K562 (cell line): ENCODE measurements at regions not wholly inside any gene's neighbourhood (a gene's known extent, or its start where the extent isn't known, plus 50 kb on each side); places are given as distances from the start of the nearest gene placed in this dataset.

ENCODE experiments used
- ATAC-seq: fragments of 200-7000 bp; cut with Tn5 transposase; 3 replicates; pipeline ENCODE4 v1.9.1; 2020; ENCODE audit warnings: moderate library complexity
- BruUV-seq: library from RNA; stranded (reverse); fragments of 400-500 nt; replicated peaks from 2 replicates; lab custom pipeline; 2021; lab: Mats Ljungman, UMichigan
- CTCF ChIA-PET: fragments of 300-600 bp; formaldehyde crosslinking; extraction: SDS; loops from one replicate; lab custom pipeline; 2021; ENCODE audit warnings: low intra/inter-chr PET ratio; lab: Yijun Ruan, JAX
- POLR2A ChIA-PET: fragments of 300-600, 350-650 bp; sonication (Branson Sonifier 250); formaldehyde crosslinking; extraction: SDS; loops from one replicate; lab custom pipeline; 2021; ENCODE audit warnings: antibody characterized with exemption, inconsistent platforms; lab: Yijun Ruan, JAX
- DNase-seq, 4 experiments: peaks; one replicate each; pipeline versions ENCODE4 v3.0.0 to v3.0.0-alpha.2; 2011 to 2018; ENCODE audit warnings: low spot score in 3 of 4, mixed read lengths in 3 of 4; ENCODE audit errors: extremely low read depth in 1 of 4
- FAIRE-seq: peaks from 2 replicates; lab custom pipeline; 2011; peaks lifted over from hg19 to GRCh38; lab: Jason Lieb, UNC
- H2AFZ ChIP-seq: 2 replicates; pipeline ENCODE4 v1.6.0; 2011; ENCODE audit warnings: low read depth, low read length, control low read depth, inconsistent platforms
- H3K27ac ChIP-seq: fragments of 200-600 bp; 3 replicates; pipeline ENCODE4 v1.8.0; 2011; ENCODE audit warnings: low read depth, mild to moderate bottlenecking, control low read depth, inconsistent platforms, low read length, moderate library complexity, mixed read lengths; ENCODE audit errors: extremely low read depth
- H3K27me3 ChIP-seq, 2 experiments: fragments of 300-600 bp in 1 of 2; 2 replicates in 1 of 2; 3 replicates in 1 of 2; pipeline versions ENCODE4 v1.6.0 to v1.8.0; 2011; ENCODE audit warnings: inconsistent platforms in 2 of 2, low read length in 2 of 2, mild to moderate bottlenecking in 1 of 2, mixed read lengths in 1 of 2, moderate library complexity in 1 of 2; ENCODE audit not compliant: control insufficient read depth in 2 of 2, insufficient read depth in 2 of 2
- H3K36me3 ChIP-seq: fragments of 300-600 bp; 3 replicates; pipeline ENCODE4 v1.8.0; 2011; ENCODE audit warnings: mild to moderate bottlenecking, low read length, inconsistent platforms; ENCODE audit not compliant: control insufficient read depth, insufficient read depth
- H3K4me1 ChIP-seq, 2 experiments: fragments of 200-600 bp in 1 of 2; replicated peaks in 1 of 2; 2 replicates in 1 of 2; 3 replicates in 1 of 2; pipeline versions ENCODE4 v1.5.1 to v1.8.0; 2011; ENCODE audit warnings: inconsistent platforms in 2 of 2, low read length in 2 of 2, mild to moderate bottlenecking in 1 of 2, mixed read lengths in 1 of 2, moderate library complexity in 1 of 2; ENCODE audit not compliant: control insufficient read depth in 2 of 2, insufficient read depth in 2 of 2
- H3K4me2 ChIP-seq: 2 replicates; pipeline ENCODE4 v1.6.1; 2011; ENCODE audit warnings: low read length, control low read depth, inconsistent platforms, mixed read lengths; ENCODE audit not compliant: insufficient read depth
- H3K4me3 ChIP-seq: fragments of 200-600 bp; sonication (generic), shearing (Covaris generic); 2 replicates; pipeline ENCODE4 v1.5.1; 2016; ENCODE audit warnings: control low read depth, inconsistent platforms
- H3K79me2 ChIP-seq: fragments of 200-600 bp; 3 replicates; pipeline ENCODE4 v1.8.0; 2011; ENCODE audit warnings: low read length, inconsistent platforms; ENCODE audit not compliant: control insufficient read depth, insufficient read depth
- H3K9ac ChIP-seq, 2 experiments: 2 replicates each; pipeline versions ENCODE4 v1.6.0 to v1.6.1; 2011; ENCODE audit warnings: low read depth in 2 of 2, low read length in 2 of 2, control low read depth in 1 of 2, inconsistent platforms in 1 of 2, mild to moderate bottlenecking in 1 of 2, mixed read lengths in 1 of 2; ENCODE audit not compliant: insufficient read depth in 1 of 2
- H3K9me1 ChIP-seq: one replicate; pipeline ENCODE4 v1.6.0; 2011; ENCODE audit warnings: inconsistent platforms, mild to moderate bottlenecking, low read length, moderate library complexity; ENCODE audit not compliant: control insufficient read depth, insufficient read depth
- H3K9me3 ChIP-seq: replicated peaks from 2 replicates; pipeline ENCODE4 v1.5.1; 2011; ENCODE audit warnings: low read depth, low read length, inconsistent platforms; ENCODE audit not compliant: control insufficient read depth, insufficient read depth
- H4K20me1 ChIP-seq: replicated peaks from 2 replicates; pipeline ENCODE4 v1.6.1; 2011; ENCODE audit warnings: low read length, inconsistent platforms, mixed read lengths; ENCODE audit not compliant: control insufficient read depth, insufficient read depth
- CBX1 ChIP-seq: sonication (generic); IDR thresholded peaks from 2 replicates; pipeline ENCODE4 v1.6.1; 2016; ENCODE audit warnings: antibody characterized with exemption, low read depth, mild to moderate bottlenecking
- CBX5 ChIP-seq: IDR thresholded peaks from 2 replicates; pipeline ENCODE4 v1.6.1; 2014; ENCODE audit warnings: low read depth, borderline replicate concordance
- JUN ChIP-seq, 2 experiments: sonication (generic) in 1 of 2; formaldehyde crosslinking in 1 of 2; IDR thresholded peaks; 2 replicates each; pipeline versions ENCODE4 v1.6.1 to v1.8.0; 2012 to 2022; ENCODE audit warnings: borderline replicate concordance in 2 of 2, mild to moderate bottlenecking in 2 of 2, improper control_type of control experiment in 1 of 2, low read depth in 1 of 2, low read length in 1 of 2, missing genetic modification reagents in 1 of 2
- KHSRP ChIP-seq: fragments of 450-650 bp; IDR thresholded peaks from 2 replicates; pipeline ENCODE4 v1.6.1; 2017
- PHB2 ChIP-seq: fragments of 450-650 bp; IDR thresholded peaks from 2 replicates; pipeline ENCODE4 v1.6.1; 2017; ENCODE audit warnings: low read depth
- PTBP1 ChIP-seq: fragments of 200-400 bp; formaldehyde crosslinking; IDR thresholded peaks from 2 replicates; pipeline ENCODE4 v1.6.1; 2017; ENCODE audit warnings: low read depth, low read length
- UBTF ChIP-seq, 2 experiments: IDR thresholded peaks; 2 replicates each; pipeline ENCODE4 v1.6.1; 2012; ENCODE audit warnings: improper control_type of control experiment in 2 of 2, low read depth in 2 of 2, low read length in 2 of 2, borderline replicate concordance in 1 of 2
- ZNF232 ChIP-seq: sonication (generic); formaldehyde crosslinking; IDR thresholded peaks from 2 replicates; pipeline ENCODE4 v1.8.0; 2022; ENCODE audit warnings: mild to moderate bottlenecking, missing genetic modification reagents
- ZNF551 ChIP-seq: fragments of 250-450 bp; sonication (Bioruptor Pico); IDR thresholded peaks from 2 replicates; pipeline ENCODE4 v1.5.0; 2021; ENCODE audit warnings: mild to moderate bottlenecking, moderate library complexity
- ZNF586 ChIP-seq: fragments of 450-650 bp; formaldehyde crosslinking; conservative IDR thresholded peaks from 2 replicates; pipeline ENCODE4 v1.4.0; 2020; ENCODE audit warnings: mild to moderate bottlenecking, moderate library complexity
- ZNF699 ChIP-seq: fragments of 250-450 bp; sonication (Bioruptor Pico); IDR thresholded peaks from 2 replicates; pipeline ENCODE4 v1.8.0; 2021; ENCODE audit warnings: mild to moderate bottlenecking, moderate library complexity; ENCODE audit not compliant: insufficient replicate concordance
- WGBS: fragments of 100-300 bp; shearing (Covaris generic); methylation state at CpG from one replicate; pipeline ENCODE4 v1.1.6; 2016; ENCODE audit warnings: low coverage, mixed read lengths; ENCODE audit not compliant: insufficient coverage; ENCODE audit errors: missing lambda C conversion rate; 5-methylcytosine and 5-hydroxymethylcytosine counted together
- in situ Hi-C: fragments of 300-500 bp; cut with MboI; formaldehyde crosslinking; loops from 4 replicates; pipeline ENCODE4 v1.15.0; 2018; ENCODE audit warnings: inconsistent platforms, mixed read lengths
- intact Hi-C: fragments of 100-400 bp; cut with micrococcal nuclease; formaldehyde crosslinking; loops from 2 replicates; pipeline ENCODE4 v1.14.2; 2022
- TF ChIP-seq, protein P1 (sequence below), 2 experiments: fragments of 450-650 bp in 1 of 2; sonication (generic) in 1 of 2; formaldehyde crosslinking in 1 of 2; IDR thresholded peaks in 1 of 2; conservative IDR thresholded peaks in 1 of 2; 2 replicates each; pipeline versions ENCODE4 v1.6.1 to v1.8.1; 2016 to 2023; ENCODE audit warnings: mild to moderate bottlenecking in 2 of 2, moderate library complexity in 2 of 2, inconsistent platforms in 1 of 2, missing genetic modification reagents in 1 of 2

DNA sequence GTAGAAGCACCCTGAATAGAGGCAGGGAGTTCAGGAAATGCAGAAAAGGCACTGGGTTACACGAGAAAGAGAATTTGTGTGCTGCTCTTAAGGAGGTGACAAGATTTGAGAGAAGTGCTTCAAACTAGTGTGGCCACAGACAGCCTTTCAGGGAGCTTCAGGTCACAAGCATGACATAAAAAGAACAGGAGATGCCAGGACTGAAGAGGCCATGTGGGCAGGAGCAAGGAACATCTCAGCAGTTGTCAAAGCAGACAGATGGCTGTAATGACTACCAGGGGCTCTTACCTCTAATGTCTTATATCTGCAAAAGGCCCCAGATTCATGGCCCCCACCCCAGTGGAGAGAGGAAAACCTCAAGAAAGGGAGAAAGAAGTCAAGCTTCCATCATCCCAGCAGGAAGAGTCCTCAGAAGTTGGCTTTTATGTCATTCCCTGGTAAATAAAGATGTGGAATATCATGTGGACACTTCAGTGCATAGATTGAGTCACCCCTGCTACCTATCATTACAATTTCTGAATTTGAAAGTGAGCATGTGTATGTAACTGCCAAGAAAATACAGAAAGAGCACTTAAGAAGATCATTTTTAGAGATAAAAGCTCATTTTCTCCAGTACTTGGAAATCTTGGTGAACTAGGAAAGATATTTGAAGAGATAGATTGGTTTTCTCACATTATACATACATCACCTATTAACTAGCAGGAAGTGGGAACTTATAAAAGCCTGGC lies 214.4 kb upstream of the RORB start (continued):
- TF ChIP-seq UBTF (IDR thresholded peaks at IDR 0.05; ENCODE audit: borderline replicate concordance in 1 of 2, low read depth in 2 of 2, low read length in 2 of 2) (no peak), ZNF699 (CRISPR knock-in tag) (no peak), PTBP1 (no peak), ZNF232 (no peak), JUN (IDR thresholded peaks at IDR 0.05; ENCODE audit: borderline replicate concordance, low read depth, low read length) (no peak), JUN (CRISPR knock-in tag; IDR thresholded peaks at IDR 0.05; ENCODE audit: borderline replicate concordance) (no peak)
- TF ChIP-seq, all 486 proteins: peak for 0

DNA sequence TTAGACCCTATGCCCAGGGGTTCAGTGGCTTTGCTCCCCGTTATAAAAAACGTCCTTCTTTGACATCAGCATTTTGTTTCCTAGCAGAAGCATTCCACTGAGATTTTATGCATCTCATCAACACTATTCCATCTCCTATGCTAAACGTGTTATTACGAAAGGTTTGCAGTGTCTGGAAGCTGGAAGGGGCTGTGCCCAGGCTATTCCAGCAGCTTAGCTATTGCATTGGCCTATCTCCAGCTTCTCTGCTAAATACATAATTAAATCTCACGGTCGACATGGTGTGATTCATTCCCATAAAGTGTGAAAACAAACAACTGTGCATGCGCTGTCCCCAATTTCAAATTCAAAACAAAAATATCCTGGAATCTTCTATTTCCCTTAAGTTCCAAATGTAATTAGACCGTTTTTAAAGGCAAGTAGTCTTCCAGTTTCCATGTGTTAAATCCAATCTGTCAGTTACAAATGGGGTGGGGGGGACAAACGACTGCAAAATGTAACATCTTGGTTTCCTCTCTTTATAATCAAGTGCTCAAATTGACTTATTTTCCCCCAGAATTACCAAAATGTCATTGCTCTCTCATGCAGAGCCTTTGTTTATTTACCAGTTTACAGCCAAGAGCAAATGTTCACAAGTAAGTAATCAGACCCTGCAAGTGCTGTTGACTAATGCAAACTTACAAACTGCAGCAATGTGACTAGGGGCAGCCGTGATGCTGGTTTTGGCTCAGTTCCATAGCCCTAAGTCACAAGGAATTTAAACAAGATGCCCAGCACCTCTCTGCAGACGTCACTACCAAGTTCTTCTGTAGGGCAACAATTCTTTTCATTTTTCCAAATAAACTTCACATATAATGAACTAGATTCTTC lies 212.3 kb upstream of the RORB start:
- FAIRE-seq (no peak), DNase-seq (no peak), ATAC-seq (no peak)
- no peaks in the 10 kb centered on the region for H4K20me1 ChIP-seq
- no peak overlapping the region for H3K27ac ChIP-seq
- POLR2A ChIA-PET, result no interaction called here
- CTCF ChIA-PET, result no interaction called here
- H3K9ac ChIP-seq, result no peak overlapping the region
- no peak overlapping the region for H2AFZ ChIP-seq
- no peaks in the 10 kb centered on the region for H3K79me2 ChIP-seq
- WGBS, result 0% methylated on average over 11 of the region's 11 CpGs
- no peak overlapping the region for H3K4me3 ChIP-seq
- intact Hi-C loops, result no loop called here
- TF ChIP-seq, protein P1, sequence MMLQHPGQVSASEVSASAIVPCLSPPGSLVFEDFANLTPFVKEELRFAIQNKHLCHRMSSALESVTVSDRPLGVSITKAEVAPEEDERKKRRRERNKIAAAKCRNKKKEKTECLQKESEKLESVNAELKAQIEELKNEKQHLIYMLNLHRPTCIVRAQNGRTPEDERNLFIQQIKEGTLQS (IDR thresholded peaks at IDR 0.05), result no peak
- TF ChIP-seq, protein P1 (CRISPR knock-in tag; conservative IDR thresholded peaks at IDR 0.05), result no peak
- TF ChIP-seq ZNF586 (CRISPR knock-in tag), result no peak
- no peak for TF ChIP-seq KHSRP
- no peak for TF ChIP-seq CBX1
- TF ChIP-seq PHB2, result no peak
- no peak for TF ChIP-seq ZNF551
- TF ChIP-seq CBX5, result no peak
- TF ChIP-seq, all 486 proteins: peak for 0
- Histone ChIP-seq H3K36me3 (no peaks in the 10 kb centered on the region), H3K4me1 (no peaks in the 10 kb centered on the region), H3K9me1 (no peaks in the 10 kb centered on the region), H3K27me3 (no peaks in the 10 kb centered on the region), H3K9me3 (no peaks in the 10 kb centered on the region), H3K4me2 (no peak overlapping the region)
- BruUV-seq, result no TSS peak
- in situ Hi-C loops, result no loop called here
